NCI-H510A treated with DMSO at 0.1 percent for 48 hours (cell line): ENCODE measurements at regions not wholly inside any gene's neighbourhood (a gene's known extent, or its start where the extent isn't known, plus 50 kb on each side); places are given as distances from the start of the nearest gene placed in this dataset.

Experiments
- DNase-seq: peaks from one replicate; lab custom pipeline; 2025; lab: John Stamatoyannopoulos, UW

GRCh38 chr10:131735577-131735976, 165.2 kb upstream of the PPP2R2D start:
- DNase-seq: no peak

- no peak for DNase-seq
Observed at GRCh38 chr10:131736321-131736980, 164.4 kb upstream of the PPP2R2D start.

- no peak for DNase-seq
Observed at GRCh38 chr10:131737543-131738395, 163.0 kb upstream of the PPP2R2D start.

DNA sequence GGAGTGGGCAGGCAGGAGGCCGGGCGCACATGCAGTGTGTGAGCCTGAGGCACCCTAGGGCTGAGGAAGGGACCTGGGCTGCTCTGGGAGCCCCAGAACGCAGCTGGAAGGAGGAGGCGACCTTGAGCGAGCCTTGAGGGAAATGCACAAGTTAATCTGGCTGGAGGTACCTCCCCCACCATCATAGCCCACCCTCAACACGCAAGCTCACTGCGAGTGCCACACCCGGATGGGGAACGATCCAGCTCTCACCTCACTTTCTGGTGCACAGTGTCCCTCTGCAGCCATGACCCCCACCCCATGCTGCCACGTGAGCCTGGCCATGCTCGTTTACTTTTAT, 162.4 kb upstream of the PPP2R2D start:
- no peak for DNase-seq

DNA sequence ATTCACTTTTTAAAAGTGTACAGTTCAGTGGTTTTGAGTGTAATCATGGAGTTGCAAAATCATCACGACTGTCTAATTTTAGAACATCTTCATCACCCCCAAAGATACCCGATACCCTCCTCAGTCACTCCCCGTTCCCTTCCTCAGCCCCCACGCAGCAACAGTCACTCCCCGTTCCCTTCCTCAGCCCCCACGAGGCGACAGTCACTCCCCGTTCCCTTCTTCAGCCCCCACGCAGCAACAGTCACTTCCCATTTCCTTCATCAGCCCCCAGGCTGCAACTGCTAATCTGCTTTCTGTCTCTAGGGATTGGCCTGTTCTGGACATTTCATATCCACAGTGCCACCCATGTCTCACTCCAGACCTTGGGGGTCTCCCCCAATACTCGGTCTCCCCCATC, 161.6 kb upstream of the PPP2R2D start:
- DNase-seq: no peak

DNA sequence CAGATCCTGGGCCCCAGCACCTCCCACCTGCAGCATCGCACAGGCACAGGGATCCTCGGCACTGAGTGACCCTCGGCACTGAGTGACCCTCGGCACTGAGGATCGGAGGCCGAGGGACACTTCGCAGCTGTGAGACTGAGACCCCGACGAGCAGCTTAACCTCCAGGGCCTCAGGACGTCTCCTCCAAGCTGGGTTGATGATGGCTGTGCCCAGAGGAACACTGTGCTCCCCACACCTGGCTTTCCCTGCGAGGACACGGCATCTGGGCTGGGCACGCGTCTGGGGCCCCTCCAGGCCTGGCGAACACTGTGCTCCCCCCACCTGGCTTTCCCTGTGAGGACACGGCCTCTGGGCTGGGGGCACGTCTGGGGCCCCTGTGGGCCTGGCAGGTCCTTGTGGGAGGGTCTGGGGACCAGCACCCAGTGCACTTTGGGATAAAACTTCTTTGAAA, 158.3 kb upstream of the PPP2R2D start:
- DNase-seq: no peak

- no peak for DNase-seq
Observed at GRCh38 chr10:131743190-131744151, 157.3 kb upstream of the PPP2R2D start.

- DNase-seq: no peak
Observed at GRCh38 chr10:131744346-131744745, 156.5 kb upstream of the PPP2R2D start.

DNA sequence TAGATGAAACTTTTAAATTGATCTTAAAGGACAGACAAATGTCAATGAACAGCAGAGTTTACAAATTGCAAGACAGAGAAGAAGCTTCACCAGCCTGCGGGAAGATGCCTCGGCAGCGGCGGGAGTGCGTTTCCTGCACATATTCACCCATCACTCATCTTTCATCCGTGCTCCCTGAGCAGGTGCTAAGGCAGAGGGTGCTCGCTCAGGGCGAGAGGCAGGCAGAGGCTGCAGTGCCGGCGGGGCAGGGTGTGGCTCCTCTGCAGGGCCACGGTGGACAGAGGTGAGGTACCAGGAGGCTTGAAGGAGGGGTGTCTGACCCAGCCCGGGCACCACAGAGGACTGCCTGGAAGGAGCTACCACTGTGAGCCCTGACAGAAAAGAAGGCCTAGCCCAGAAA, 155.2 kb upstream of the PPP2R2D start:
- no peak for DNase-seq

DNA sequence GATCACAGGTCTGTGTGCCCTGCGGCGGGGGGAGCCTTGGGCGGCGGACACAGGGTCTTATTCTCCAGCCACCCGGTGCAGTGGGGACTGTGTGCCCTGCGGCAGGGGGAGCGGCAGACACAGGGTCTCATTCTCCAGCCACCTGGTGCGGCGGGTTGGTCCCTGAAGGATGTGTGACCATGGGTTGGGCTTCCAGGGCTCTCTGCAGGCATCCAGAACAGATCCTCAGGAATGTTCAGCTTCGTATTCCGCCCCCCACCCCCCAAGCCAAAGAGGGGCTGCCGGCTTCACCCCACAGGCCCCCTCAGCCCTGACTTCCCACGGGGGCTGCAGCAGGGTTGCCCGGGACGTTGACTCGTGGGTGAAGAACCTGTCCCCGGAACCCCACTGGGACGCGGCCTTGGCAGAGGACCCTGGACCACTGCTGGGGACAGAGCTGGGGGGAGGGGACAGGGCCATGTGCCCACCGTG, 154.5 kb upstream of the PPP2R2D start:
- no peak for DNase-seq

- DNase-seq: no peak
Observed at GRCh38 chr10:131746785-131747184, 154.0 kb upstream of the PPP2R2D start.

DNA sequence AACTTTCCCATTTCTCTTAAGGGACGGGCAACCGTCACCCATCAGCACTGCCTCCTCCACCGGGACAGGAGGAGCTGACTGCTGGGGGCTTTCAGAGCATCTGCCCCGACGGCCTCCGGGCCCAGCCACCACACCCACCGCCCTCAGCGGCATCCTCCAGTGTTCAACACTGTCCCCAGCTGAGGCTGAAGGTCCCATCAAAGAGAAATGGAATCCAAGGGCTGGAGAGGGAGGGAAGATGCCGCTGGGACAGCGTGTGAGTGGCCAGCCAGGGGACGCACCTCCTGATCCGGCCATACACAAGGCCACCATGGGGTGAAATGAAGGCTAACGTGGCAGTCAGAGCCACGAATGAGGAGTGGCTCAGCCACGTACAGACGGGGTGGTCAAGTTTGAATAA, 153.6 kb upstream of the PPP2R2D start:
- no peak for DNase-seq

DNA sequence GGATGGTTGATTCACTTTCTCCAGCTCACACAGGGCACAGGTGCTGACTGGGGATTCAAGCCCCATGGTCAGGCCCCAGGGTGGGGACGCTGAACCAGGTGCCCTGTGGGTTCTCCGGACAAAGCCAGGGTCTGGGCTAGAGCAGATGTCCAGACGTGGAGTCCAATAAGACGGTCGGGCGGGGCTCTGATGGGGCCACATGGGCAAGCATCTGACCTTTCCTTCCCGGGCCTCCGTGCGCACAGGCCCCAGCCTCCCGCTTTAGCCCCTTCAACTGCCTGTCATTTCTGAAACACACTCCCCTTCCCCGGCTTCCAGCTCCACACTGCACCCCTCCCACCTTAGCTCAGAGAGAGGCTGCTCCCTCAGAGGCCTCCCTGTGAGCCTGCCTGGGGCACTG, 153.0 kb upstream of the PPP2R2D start:
- no peak for DNase-seq

DNA sequence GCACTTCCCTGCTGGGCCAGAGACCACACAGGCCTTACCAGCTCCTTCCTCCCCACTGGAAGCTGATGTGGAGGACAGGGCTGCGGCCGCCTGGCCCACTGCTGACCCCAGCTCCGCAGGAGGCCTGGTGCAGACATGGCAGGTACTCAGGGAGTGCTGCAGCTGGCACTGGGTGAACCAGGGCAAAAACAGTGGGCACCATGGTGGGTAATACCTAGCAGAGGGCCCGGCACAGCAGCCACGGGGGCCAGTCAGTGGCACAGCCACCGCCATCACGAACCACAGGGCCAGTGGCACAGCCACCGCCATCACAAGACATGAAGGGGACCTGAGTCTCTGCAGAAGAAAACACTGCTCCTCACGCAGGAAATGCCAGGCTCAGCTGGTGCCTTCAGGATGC, 152.6 kb upstream of the PPP2R2D start:
- DNase-seq: no peak

- DNase-seq: no peak
Observed at GRCh38 chr10:131748831-131749766, 151.7 kb upstream of the PPP2R2D start.

- DNase-seq: no peak
Observed at GRCh38 chr10:131749767-131750142, 151.1 kb upstream of the PPP2R2D start.

DNA sequence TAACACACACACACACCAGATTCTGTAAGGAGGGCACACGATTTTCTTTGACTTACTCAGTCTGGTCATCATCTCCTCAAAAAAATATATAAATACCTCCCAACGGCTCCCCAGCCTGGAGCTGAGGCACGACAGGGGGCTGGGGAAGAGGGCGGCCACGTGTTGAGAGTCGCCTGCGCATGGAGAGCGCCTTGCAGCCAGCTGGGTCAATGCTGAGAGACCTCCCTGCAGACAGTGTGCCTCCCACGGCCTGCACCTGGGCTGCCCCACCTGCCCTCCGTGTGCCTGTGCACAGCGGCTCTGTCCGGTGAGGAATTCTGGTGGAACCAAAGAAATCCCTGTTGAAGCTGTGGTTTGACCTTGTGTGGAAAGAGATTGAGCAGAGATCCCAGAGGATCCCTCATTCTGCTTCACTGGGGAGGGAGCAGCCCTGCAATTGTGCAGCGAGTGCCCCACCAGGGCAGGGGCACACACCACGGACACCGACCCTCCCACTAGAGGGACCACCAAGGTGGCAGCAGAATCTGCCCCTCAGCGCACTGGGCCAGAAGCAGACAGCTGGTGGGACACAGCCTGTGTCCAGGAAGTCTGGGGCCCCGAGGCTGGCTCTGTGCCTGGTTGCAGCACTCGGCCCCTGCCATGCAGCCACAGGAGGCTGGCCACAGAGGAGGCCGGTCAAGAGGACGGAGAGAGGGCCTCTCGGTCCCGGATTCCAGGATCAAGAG, 150.5 kb upstream of the PPP2R2D start:
- no peak for DNase-seq

DNA sequence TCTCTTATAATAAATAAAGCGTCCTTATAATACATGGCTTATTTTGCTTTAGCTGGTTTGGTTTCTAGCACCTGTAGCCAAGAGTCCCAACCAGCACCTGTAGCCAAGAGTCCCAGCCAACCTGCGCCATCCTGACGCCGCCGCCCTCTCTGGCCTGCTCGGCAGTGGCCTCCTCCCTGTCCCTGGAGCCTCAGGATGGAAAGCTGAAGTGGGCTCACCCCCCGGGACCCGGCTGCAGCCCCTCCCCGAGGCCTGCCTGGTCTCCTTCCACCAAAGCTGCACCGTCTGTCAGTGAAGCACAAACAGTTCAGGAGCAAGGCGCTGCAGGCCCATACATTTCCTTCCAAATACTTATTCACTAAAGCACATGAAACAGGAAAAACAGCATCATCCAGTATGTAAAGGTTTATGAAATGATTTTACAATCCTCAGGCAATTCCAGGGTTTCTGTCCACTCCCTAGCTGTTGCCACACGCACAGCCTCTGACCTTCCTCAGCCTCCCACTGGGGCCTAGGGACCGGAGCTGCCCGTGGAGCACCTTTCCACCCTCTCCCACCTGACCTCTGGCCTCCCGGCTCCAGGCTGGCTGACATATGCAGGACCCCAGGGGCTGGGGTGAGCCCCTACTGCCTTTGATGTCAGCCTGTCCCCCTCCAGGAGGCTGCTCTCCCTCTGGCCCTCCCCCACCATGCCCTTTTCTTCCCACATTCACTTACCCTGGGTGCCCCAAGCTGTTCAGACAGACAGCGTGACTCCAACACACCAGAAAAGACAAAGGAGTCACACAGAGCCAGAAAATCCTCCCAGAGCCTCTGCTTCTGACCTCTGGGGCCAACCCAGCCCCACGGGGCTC, 149.6 kb upstream of the PPP2R2D start:
- DNase-seq: no peak
